ENCODE measurements at regions not wholly inside any gene's neighbourhood (a gene's known extent, or its start where the extent isn't known, plus 50 kb on each side); places are given as distances from the start of the nearest gene placed in this dataset.

- no peak for DNase-seq (ENCODE audit: low spot score in 2 of 2)
- 92 to 96% methylated on average over 1 of the region's 1 CpG for WGBS, 2 donors
- no peak for TF ChIP-seq POLR2A (IDR thresholded peaks at IDR 0.05)
- TF ChIP-seq CTCF (IDR thresholded peaks at IDR 0.05): no peak
- no peak overlapping the region for H3K4me3 ChIP-seq (ENCODE audit: low read depth, poor library complexity, severe bottlenecking)
- intact Hi-C loops (cut with DNase I; ENCODE audit: low total_unique reads): no loop called here
Observed at GRCh38 chr13:106297283-106297682, 238.2 kb downstream of the EFNB2 start.

GRCh38 chr13:106296723-106297122, 238.7 kb downstream of the EFNB2 start:
- no peak for DNase-seq (ENCODE audit: low spot score in 2 of 2)
- H3K4me3 ChIP-seq (ENCODE audit: low read depth, poor library complexity, severe bottlenecking): no peak overlapping the region
- intact Hi-C loops (cut with DNase I; ENCODE audit: low total_unique reads): no loop called here
- WGBS, 2 donors: 67 to 76% methylated on average over 3 of the region's 3 CpGs
- TF ChIP-seq POLR2A (IDR thresholded peaks at IDR 0.05) (no peak), CTCF (IDR thresholded peaks at IDR 0.05) (no peak)

- 79 to 84% methylated on average over 7 of the region's 7 CpGs for WGBS, 2 donors
Observed at GRCh38 chr13:106295971-106296370, 239.5 kb downstream of the EFNB2 start.

GRCh38 chr13:106291006-106291405, 244.5 kb downstream of the EFNB2 start:
- TF ChIP-seq CTCF (IDR thresholded peaks at IDR 0.05) (no peak), POLR2A (IDR thresholded peaks at IDR 0.05) (no peak)
- intact Hi-C loops (cut with DNase I; ENCODE audit: low total_unique reads): no loop called here
- 79 to 96% methylated on average over 1 of the region's 1 CpG for WGBS, 2 donors
- H3K4me3 ChIP-seq (ENCODE audit: low read depth, poor library complexity, severe bottlenecking): no peak overlapping the region
- no peak for DNase-seq (ENCODE audit: low spot score in 2 of 2)

More at GRCh38 chr13:106295971-106296370, 239.5 kb downstream of the EFNB2 start:
- intact Hi-C loops (cut with DNase I; ENCODE audit: low total_unique reads): no loop called here
- no peak overlapping the region for H3K4me3 ChIP-seq (ENCODE audit: low read depth, poor library complexity, severe bottlenecking)
- DNase-seq (ENCODE audit: low spot score in 2 of 2): no peak
- TF ChIP-seq POLR2A (IDR thresholded peaks at IDR 0.05) (no peak), CTCF (IDR thresholded peaks at IDR 0.05) (no peak)

- no peak overlapping the region for H3K4me3 ChIP-seq (ENCODE audit: low read depth, poor library complexity, severe bottlenecking)
- DNase-seq (ENCODE audit: low spot score in 2 of 2): no peak
- TF ChIP-seq POLR2A (IDR thresholded peaks at IDR 0.05): no peak
- TF ChIP-seq CTCF (IDR thresholded peaks at IDR 0.05): no peak
- intact Hi-C loops (cut with DNase I; ENCODE audit: low total_unique reads): no loop called here
- WGBS, 2 donors: 83 to 89% methylated on average over 6 of the region's 6 CpGs
Observed at GRCh38 chr13:106287351-106287750, 248.1 kb downstream of the EFNB2 start.

- TF ChIP-seq CTCF (IDR thresholded peaks at IDR 0.05) (no peak), POLR2A (IDR thresholded peaks at IDR 0.05) (no peak)
- H3K4me3 ChIP-seq (ENCODE audit: low read depth, poor library complexity, severe bottlenecking): no peak overlapping the region
- DNase-seq (ENCODE audit: low spot score in 2 of 2): no peak
- 56 to 63% methylated on average over 3 of the region's 3 CpGs for WGBS, 2 donors
- intact Hi-C loops (cut with DNase I; ENCODE audit: low total_unique reads): no loop called here
Observed at GRCh38 chr13:106286811-106287210, 248.7 kb downstream of the EFNB2 start.

All from lower leg skin (tissue), 4 donors.